Lung (tissue), 11 donors: ENCODE measurements at regions not wholly inside any gene's neighbourhood (a gene's known extent, or its start where the extent isn't known, plus 50 kb on each side); places are given as distances from the start of the nearest gene placed in this dataset.

Experiments used
- ATAC-seq: fragments of 200-7000 bp; cut with Tn5 transposase; one replicate; pipeline ENCODE4 v1.9.1; 2020; ENCODE audit warnings: moderate number of reproducible peaks; ENCODE audit not compliant: insufficient read depth, low FRiP score
- DNase-seq, 3 donors: peaks; one replicate each; pipeline ENCODE4 v3.0.0-alpha.2; 2013 to 2017
- H3K27ac ChIP-seq, 2 donors: one replicate each; pipeline ENCODE4 v1.5.1; 2013; ENCODE audit warnings: mild to moderate bottlenecking in 2 of 2, moderate library complexity in 2 of 2, control low read depth in 1 of 2, inconsistent platforms in 1 of 2, low read depth in 1 of 2, low read length in 1 of 2
- H3K27me3 ChIP-seq, 3 donors: one replicate each; pipeline ENCODE4 v1.5.1; 2013; ENCODE audit warnings: low read length in 2 of 3; ENCODE audit not compliant: control insufficient read depth in 3 of 3, insufficient read depth in 3 of 3
- H3K36me3 ChIP-seq, 4 donors: one replicate each; pipeline ENCODE4 v1.5.1; 2013; ENCODE audit warnings: low read length in 4 of 4, mild to moderate bottlenecking in 1 of 4, moderate library complexity in 1 of 4; ENCODE audit not compliant: control insufficient read depth in 4 of 4, insufficient read depth in 4 of 4
- H3K4me1 ChIP-seq, 5 donors: one replicate each; pipeline ENCODE4 v1.5.1; 2013; ENCODE audit warnings: low read length in 5 of 5, mild to moderate bottlenecking in 2 of 5, moderate library complexity in 1 of 5; ENCODE audit not compliant: control insufficient read depth in 5 of 5, insufficient read depth in 5 of 5
- H3K4me3 ChIP-seq: one replicate; pipeline ENCODE4 v1.5.1; 2013; ENCODE audit warnings: mild to moderate bottlenecking, control low read depth, moderate library complexity
- H3K9ac ChIP-seq, 2 donors: one replicate each; pipeline ENCODE4 v1.5.1; 2013; ENCODE audit warnings: low read length in 2 of 2, control low read depth in 1 of 2; ENCODE audit not compliant: insufficient read depth in 1 of 2
- H3K9me3 ChIP-seq, 4 donors: one replicate each; pipeline ENCODE4 v1.5.1; 2013; ENCODE audit warnings: low read length in 3 of 4, mild to moderate bottlenecking in 1 of 4, moderate library complexity in 1 of 4; ENCODE audit not compliant: control insufficient read depth in 4 of 4, insufficient read depth in 3 of 4
- CTCF ChIP-seq: IDR thresholded peaks from 2 replicates; pipeline ENCODE4 v1.5.1; 2012; ENCODE audit warnings: mild to moderate bottlenecking; ENCODE audit errors: control extremely low read depth, extremely low read depth
- WGBS, 2 donors: extraction: QIAGEN DNeasy Blood & Tissue Kit; methylation state at CpG; one replicate each; pipeline ENCODE4 v1.1.7; 2013; 5-methylcytosine and 5-hydroxymethylcytosine counted together
- donor health status: control.
- donor health status: control.
- donor health status: Bipolar disorder and iron deficiency.
- donor health status: healthy.
- donor health status: DM: yes; HTN: yes; CAD: no.

DNA sequence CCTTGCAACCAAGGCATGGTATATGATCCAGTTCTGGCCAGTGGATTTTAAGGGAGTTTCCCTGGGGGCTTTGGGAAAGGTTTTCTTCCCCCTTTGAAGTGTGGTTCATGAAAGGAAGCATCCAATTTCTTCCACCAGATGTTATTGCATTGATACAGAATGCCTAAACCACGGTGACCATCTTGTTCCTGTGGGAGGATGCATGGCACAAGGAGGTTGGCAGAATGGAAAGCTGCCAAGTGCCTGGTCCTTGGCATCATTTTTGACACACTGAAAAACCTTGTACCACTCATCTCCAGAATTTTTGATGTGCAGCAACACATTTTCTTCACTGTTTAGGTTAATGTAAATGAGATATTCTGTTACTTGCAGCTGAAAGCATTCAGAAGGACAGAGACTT lies 55.2 kb upstream of the CXCR4 start:
- no peak for TF ChIP-seq CTCF
- no peak overlapping the region for H3K27ac ChIP-seq
- no peak for ATAC-seq
- H3K9ac ChIP-seq, result no peak overlapping the region
- peaks cover 0 to 5% (median 0%) of the 10 kb centered on the region in 5 donors for H3K4me1 ChIP-seq
- no peak overlapping the region for H3K4me3 ChIP-seq
- 37 to 50% methylated on average over 1 of the region's 1 CpG for WGBS, 2 donors
- no peak for DNase-seq
- H3K36me3 ChIP-seq, result no peaks in the 10 kb centered on the region
- H3K27me3 ChIP-seq, result peaks cover 0 to 3% (median 0%) of the 10 kb centered on the region in 3 donors
- no peaks in the 10 kb centered on the region for H3K9me3 ChIP-seq

- Histone ChIP-seq H3K9ac (no peak overlapping the region), H3K36me3 (no peaks in the 10 kb centered on the region), H3K9me3 (no peaks in the 10 kb centered on the region), H3K4me1 (peaks cover 0 to 7% (median 0%) of the 10 kb centered on the region in 5 donors), H3K27ac (no peak overlapping the region), H3K27me3 (peaks cover 0 to 3% (median 0%) of the 10 kb centered on the region in 3 donors), H3K4me3 (no peak overlapping the region)
- 95 to 98% methylated on average over 4 of the region's 4 CpGs for WGBS, 2 donors
- DNase-seq (no peak), ATAC-seq (no peak)
- TF ChIP-seq CTCF, result no peak
Observed at GRCh38 chr2:136171223-136171622, 53.3 kb upstream of the CXCR4 start.

- peak in 2 of 3 donors; percentile 9 to 38 for DNase-seq
Observed at GRCh38 chr2:136168720-136169119, 50.8 kb upstream of the CXCR4 start.

More at GRCh38 chr2:136168720-136169119, 50.8 kb upstream of the CXCR4 start:
- Histone ChIP-seq H3K27me3 (peaks cover 0 to 3% (median 0%) of the 10 kb centered on the region in 3 donors), H3K4me1 (peaks cover 0 to 7% (median 0%) of the 10 kb centered on the region in 5 donors), H3K4me3 (no peak overlapping the region), H3K36me3 (no peaks in the 10 kb centered on the region), H3K9ac (no peak overlapping the region), H3K9me3 (no peaks in the 10 kb centered on the region), H3K27ac (no peak overlapping the region)
- whole genome bisulfite sequencing, 2 donors, result 17 to 41% methylated on average over 5 of the region's 5 CpGs
- no peak for TF ChIP-seq CTCF
- ATAC-seq, result no peak
